ENCODE measurements at regions not wholly inside any gene's neighbourhood (a gene's known extent, or its start where the extent isn't known, plus 50 kb on each side); places are given as distances from the start of the nearest gene placed in this dataset.

DNA sequence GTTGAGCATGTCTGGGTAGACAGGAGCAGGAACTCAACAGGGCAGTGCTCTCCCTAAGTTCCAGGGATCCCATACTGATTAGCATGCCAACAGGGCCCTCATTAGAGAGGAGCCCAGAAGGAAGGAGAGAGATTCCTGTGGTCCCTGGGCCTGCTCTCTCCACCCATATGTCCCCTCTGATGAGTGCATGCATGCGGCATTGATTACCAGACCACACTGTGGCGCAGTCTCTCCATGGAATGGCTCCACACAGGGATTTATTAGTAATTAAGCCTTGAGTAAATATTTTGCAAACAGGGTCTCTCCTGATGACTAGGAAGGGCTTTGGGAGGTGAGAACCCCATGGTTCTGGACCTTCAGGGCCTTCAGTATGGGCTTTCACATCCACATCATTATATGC is 60.0 kb upstream of the ST8SIA2 start:
- no peak overlapping the region for H3K4ac ChIP-seq (ENCODE audit: low read depth in 1 of 2, low read length in 2 of 2)
- H3K36me3 ChIP-seq (ENCODE audit: control insufficient read depth in 1 of 2, insufficient read depth in 2 of 2, low read depth in 1 of 2, low read length in 2 of 2) = no peaks in the 10 kb centered on the region
- H3K4me3 ChIP-seq (ENCODE audit: insufficient read depth in 1 of 2, low read depth in 1 of 2, low read length in 2 of 2) = no peak overlapping the region
- no peak overlapping the region for H2AFZ ChIP-seq (ENCODE audit: low read depth, low read length)
- H3K27ac ChIP-seq (ENCODE audit: low read length, poor library complexity, severe bottlenecking) = no peak overlapping the region
- no peaks in the 10 kb centered on the region for H3K27me3 ChIP-seq (ENCODE audit: control insufficient read depth in 1 of 2, insufficient read depth in 1 of 2, low read length in 2 of 2)
- no peaks in the 10 kb centered on the region for H3K79me1 ChIP-seq (replicated peaks; ENCODE audit: low read length, poor library complexity, severe bottlenecking)
- no peaks in the 10 kb centered on the region for H3K4me1 ChIP-seq (ENCODE audit: control insufficient read depth, insufficient read depth, low read depth, low read length)
- H3K18ac ChIP-seq (ENCODE audit: low read depth in 1 of 2, low read length in 2 of 2) = no peak overlapping the region
- H3K23ac ChIP-seq (ENCODE audit: low read length in 2 of 2) = no peak overlapping the region
- no peak for DNase-seq
- no peak overlapping the region for H2BK15ac ChIP-seq (ENCODE audit: low read depth, poor library complexity, severe bottlenecking)
- H3K14ac ChIP-seq (ENCODE audit: low read length in 2 of 2) = no peak overlapping the region
- peaks cover 8% of the 10 kb centered on the region for H3K9me3 ChIP-seq (ENCODE audit: control insufficient read depth, low read length)
- H2BK5ac ChIP-seq (ENCODE audit: low read depth, low read length, poor library complexity, severe bottlenecking) = no peak overlapping the region
- no peak overlapping the region for H3K9ac ChIP-seq (ENCODE audit: low read length)
- no peak overlapping the region for H2AK5ac ChIP-seq (ENCODE audit: low read length, severe bottlenecking)
- no peak overlapping the region for H3K4me2 ChIP-seq (ENCODE audit: low read length, poor library complexity, severe bottlenecking)
- H2BK120ac ChIP-seq (ENCODE audit: low read depth, low read length) = no peak overlapping the region
- no peak overlapping the region for H4K8ac ChIP-seq (ENCODE audit: low read length)
- H4K91ac ChIP-seq (ENCODE audit: low read length) = no peak overlapping the region
- 70% methylated on average over 2 of the region's 2 CpGs for WGBS
- no peak overlapping the region for H2BK12ac ChIP-seq (ENCODE audit: low read length in 2 of 2)

GRCh38 chr15:92336419-92336987 is 57.2 kb upstream of the ST8SIA2 start:
- Histone ChIP-seq H3K4ac (ENCODE audit: low read depth in 1 of 2, low read length in 2 of 2) (no peak overlapping the region), H2AFZ (ENCODE audit: low read depth, low read length) (no peak overlapping the region), H3K14ac (ENCODE audit: low read length in 2 of 2) (peak overlapping the region in 1 of 2 experiments; percentile 38), H4K91ac (ENCODE audit: low read length) (no peak overlapping the region), H2BK120ac (ENCODE audit: low read depth, low read length) (no peak overlapping the region), H3K27me3 (ENCODE audit: control insufficient read depth in 1 of 2, insufficient read depth in 1 of 2, low read length in 2 of 2) (no peaks in the 10 kb centered on the region), H3K36me3 (ENCODE audit: control insufficient read depth in 1 of 2, insufficient read depth in 2 of 2, low read depth in 1 of 2, low read length in 2 of 2) (no peaks in the 10 kb centered on the region), H3K18ac (ENCODE audit: low read depth in 1 of 2, low read length in 2 of 2) (no peak overlapping the region), H2AK5ac (ENCODE audit: low read length, severe bottlenecking) (no peak overlapping the region), H4K8ac (ENCODE audit: low read length) (no peak overlapping the region), H3K4me3 (ENCODE audit: insufficient read depth in 1 of 2, low read depth in 1 of 2, low read length in 2 of 2) (no peak overlapping the region), H3K4me1 (ENCODE audit: control insufficient read depth, insufficient read depth, low read depth, low read length) (no peaks in the 10 kb centered on the region), H3K23ac (ENCODE audit: low read length in 2 of 2) (no peak overlapping the region), H2BK12ac (ENCODE audit: low read length in 2 of 2) (no peak overlapping the region), H3K27ac (ENCODE audit: low read length, poor library complexity, severe bottlenecking) (no peak overlapping the region), H2BK5ac (ENCODE audit: low read depth, low read length, poor library complexity, severe bottlenecking) (no peak overlapping the region), H3K9ac (ENCODE audit: low read length) (no peak overlapping the region), H3K4me2 (ENCODE audit: low read length, poor library complexity, severe bottlenecking) (no peak overlapping the region), H3K9me3 (ENCODE audit: control insufficient read depth, low read length) (peaks cover 8% of the 10 kb centered on the region), H2BK15ac (ENCODE audit: low read depth, poor library complexity, severe bottlenecking) (no peak overlapping the region), H3K79me1 (replicated peaks; ENCODE audit: low read length, poor library complexity, severe bottlenecking) (no peaks in the 10 kb centered on the region)
- WGBS = 70% methylated on average over 2 of the region's 2 CpGs
- DNase-seq = no peak

DNA sequence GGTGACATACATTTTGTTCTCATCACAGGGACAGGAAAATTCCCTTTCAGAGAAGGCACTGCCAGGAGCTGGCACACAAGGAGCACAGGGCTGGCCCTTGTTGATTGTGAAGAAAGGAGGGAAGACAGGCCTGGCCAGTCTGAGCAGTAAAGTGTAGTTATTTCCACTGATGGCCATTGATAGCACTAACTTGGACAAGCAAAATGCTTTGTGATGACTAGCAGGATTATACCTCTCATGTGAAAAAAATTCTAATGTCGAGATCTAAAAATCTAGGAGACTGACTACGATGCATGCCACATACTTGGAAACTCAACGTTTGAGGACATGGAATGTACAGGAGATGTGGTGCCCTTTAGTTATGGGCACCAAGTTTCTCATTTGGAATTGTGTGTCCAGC is 54.3 kb upstream of the ST8SIA2 start:
- Histone ChIP-seq H3K36me3 (ENCODE audit: control insufficient read depth in 1 of 2, insufficient read depth in 2 of 2, low read depth in 1 of 2, low read length in 2 of 2) (no peaks in the 10 kb centered on the region), H3K23ac (ENCODE audit: low read length in 2 of 2) (no peak overlapping the region), H3K9ac (ENCODE audit: low read length) (no peak overlapping the region), H3K4ac (ENCODE audit: low read depth in 1 of 2, low read length in 2 of 2) (no peak overlapping the region), H4K91ac (ENCODE audit: low read length) (no peak overlapping the region), H3K4me1 (ENCODE audit: control insufficient read depth, insufficient read depth, low read depth, low read length) (no peaks in the 10 kb centered on the region), H2BK5ac (ENCODE audit: low read depth, low read length, poor library complexity, severe bottlenecking) (no peak overlapping the region), H2AFZ (ENCODE audit: low read depth, low read length) (no peak overlapping the region), H2BK12ac (ENCODE audit: low read length in 2 of 2) (no peak overlapping the region), H3K4me2 (ENCODE audit: low read length, poor library complexity, severe bottlenecking) (no peak overlapping the region), H3K18ac (ENCODE audit: low read depth in 1 of 2, low read length in 2 of 2) (no peak overlapping the region), H3K14ac (ENCODE audit: low read length in 2 of 2) (no peak overlapping the region), H2BK15ac (ENCODE audit: low read depth, poor library complexity, severe bottlenecking) (no peak overlapping the region), H2AK5ac (ENCODE audit: low read length, severe bottlenecking) (no peak overlapping the region), H2BK120ac (ENCODE audit: low read depth, low read length) (no peak overlapping the region), H3K9me3 (ENCODE audit: control insufficient read depth, low read length) (no peaks in the 10 kb centered on the region), H3K4me3 (ENCODE audit: insufficient read depth in 1 of 2, low read depth in 1 of 2, low read length in 2 of 2) (no peak overlapping the region), H3K79me1 (replicated peaks; ENCODE audit: low read length, poor library complexity, severe bottlenecking) (no peaks in the 10 kb centered on the region), H4K8ac (ENCODE audit: low read length) (no peak overlapping the region), H3K27ac (ENCODE audit: low read length, poor library complexity, severe bottlenecking) (no peak overlapping the region), H3K27me3 (ENCODE audit: control insufficient read depth in 1 of 2, insufficient read depth in 1 of 2, low read length in 2 of 2) (peaks cover 0 to 11% of the 10 kb centered on the region in 2 experiments)
- DNase-seq = no peak
- WGBS = 72% methylated on average over 3 of the region's 3 CpGs

Data from mesenchymal stem cell (in vitro differentiated cells and primary cell).